ENCODE measurements at regions not wholly inside any gene's neighbourhood (a gene's known extent, or its start where the extent isn't known, plus 50 kb on each side); places are given as distances from the start of the nearest gene placed in this dataset.
"Not testable (repeated sequence)": the region's sequence is repeated elsewhere in the genome, so short reads cannot be mapped to it uniquely, and the experiment has no call there.

DNA sequence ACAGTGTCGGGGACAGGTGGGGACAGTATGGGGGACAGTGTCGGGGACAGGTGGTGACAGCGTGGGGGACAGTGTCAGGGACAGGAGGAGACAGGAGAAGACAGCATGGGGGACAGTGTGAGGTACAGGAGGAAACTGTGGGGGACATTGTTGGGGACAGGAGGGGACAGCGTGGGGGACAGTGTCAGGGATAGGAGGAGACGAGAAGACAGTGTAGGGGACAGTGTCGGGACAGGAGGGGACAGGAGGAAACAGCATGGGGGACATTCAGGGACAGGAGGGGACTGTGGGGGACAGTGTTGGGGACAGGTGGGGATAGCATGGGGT is 139.5 kb downstream of the TMEM121 start (continued):
- TF ChIP-seq, protein P1, sequence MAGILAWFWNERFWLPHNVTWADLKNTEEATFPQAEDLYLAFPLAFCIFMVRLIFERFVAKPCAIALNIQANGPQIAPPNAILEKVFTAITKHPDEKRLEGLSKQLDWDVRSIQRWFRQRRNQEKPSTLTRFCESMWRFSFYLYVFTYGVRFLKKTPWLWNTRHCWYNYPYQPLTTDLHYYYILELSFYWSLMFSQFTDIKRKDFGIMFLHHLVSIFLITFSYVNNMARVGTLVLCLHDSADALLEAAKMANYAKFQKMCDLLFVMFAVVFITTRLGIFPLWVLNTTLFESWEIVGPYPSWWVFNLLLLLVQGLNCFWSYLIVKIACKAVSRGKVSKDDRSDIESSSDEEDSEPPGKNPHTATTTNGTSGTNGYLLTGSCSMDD (CRISPR knock-in tag; IDR thresholded peaks at IDR 0.05): no peak

DNA sequence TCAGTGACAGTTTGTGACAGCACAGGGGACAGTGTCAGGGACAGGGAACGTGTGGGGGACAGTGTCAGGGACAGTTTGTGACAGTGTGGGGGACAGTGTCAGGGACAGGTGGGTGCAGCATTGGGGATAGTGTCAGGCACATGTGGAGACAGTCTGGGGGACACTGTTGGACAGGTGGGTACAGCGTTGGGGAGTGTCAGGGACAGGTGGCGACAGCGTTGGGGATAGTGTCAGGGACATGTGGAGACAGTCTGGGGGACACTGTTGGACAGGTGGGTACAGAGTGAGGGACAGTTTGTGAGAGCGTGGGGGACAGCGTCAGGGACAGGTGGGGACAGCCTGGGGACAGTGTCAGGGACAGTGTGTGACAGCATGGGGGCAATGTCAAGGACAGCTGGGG is 140.0 kb downstream of the TMEM121 start:
- H4K20me1 ChIP-seq (ENCODE audit: insufficient read depth, low read length): no peaks in the 10 kb centered on the region
- 21% methylated on average over 6 of the region's 6 CpGs for WGBS (ENCODE audit: low lambda C conversion rate)
- no peaks in the 10 kb centered on the region for H3K36me3 ChIP-seq (replicated peaks in 1 of 2; ENCODE audit: control insufficient read depth in 1 of 2, insufficient read depth in 2 of 2, low read length in 2 of 2)
- no peak overlapping the region for H2AFZ ChIP-seq (ENCODE audit: low read length)
- ChIA-PET CTCF (ENCODE audit: low intra/inter-chr PET ratio, low total read pairs) (no interaction called here), POLR2A (no interaction called here)
- TF ChIP-seq ZNF17 (CRISPR knock-in tag; IDR thresholded peaks at IDR 0.05): no peak
- TF ChIP-seq, protein P2, sequence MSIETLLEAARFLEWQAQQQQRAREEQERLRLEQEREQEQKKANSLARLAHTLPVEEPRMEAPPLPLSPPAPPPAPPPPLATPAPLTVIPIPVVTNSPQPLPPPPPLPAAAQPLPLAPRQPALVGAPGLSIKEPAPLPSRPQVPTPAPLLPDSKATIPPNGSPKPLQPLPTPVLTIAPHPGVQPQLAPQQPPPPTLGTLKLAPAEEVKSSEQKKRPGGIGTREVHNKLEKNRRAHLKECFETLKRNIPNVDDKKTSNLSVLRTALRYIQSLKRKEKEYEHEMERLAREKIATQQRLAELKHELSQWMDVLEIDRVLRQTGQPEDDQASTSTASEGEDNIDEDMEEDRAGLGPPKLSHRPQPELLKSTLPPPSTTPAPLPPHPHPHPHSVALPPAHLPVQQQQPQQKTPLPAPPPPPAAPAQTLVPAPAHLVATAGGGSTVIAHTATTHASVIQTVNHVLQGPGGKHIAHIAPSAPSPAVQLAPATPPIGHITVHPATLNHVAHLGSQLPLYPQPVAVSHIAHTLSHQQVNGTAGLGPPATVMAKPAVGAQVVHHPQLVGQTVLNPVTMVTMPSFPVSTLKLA (IDR thresholded peaks at IDR 0.05): peak; percentile 17; the same call in 1 of the 2 replicates
- H3K27me3 ChIP-seq (ENCODE audit: control insufficient read depth in 1 of 2, insufficient read depth in 2 of 2, low read length in 2 of 2): peaks cover 0 to 20% of the 10 kb centered on the region in 2 experiments; a peak in 4 of 5 replicates
- peak; percentile 50; the same call in 2 of the 3 replicates for ATAC-seq
- in situ Hi-C loops (cut with HindIII; ENCODE audit: extremely low pct_ligation_motif_present, low pct_unique_long_range_greater_than_20kb) (no loop called here), intact Hi-C loops (cut with micrococcal nuclease; ENCODE audit: unreplicated experiment) (no loop called here)
- no peaks in the 10 kb centered on the region for H3K9me3 ChIP-seq (ENCODE audit: low read length)
- H3K4me1 ChIP-seq (ENCODE audit: insufficient read depth, low read length): no peaks in the 10 kb centered on the region
- no peak overlapping the region for H3K4me2 ChIP-seq (ENCODE audit: low read depth, low read length)
- H3K4me3 ChIP-seq (replicated peaks in 1 of 3; ENCODE audit: insufficient read depth in 1 of 3, low read depth in 2 of 3, low read length in 3 of 3): no peak overlapping the region
- H3K9ac ChIP-seq (ENCODE audit: insufficient read depth, low read depth, low read length): no peak overlapping the region
- no peak overlapping the region for H3K27ac ChIP-seq (ENCODE audit: extremely low read length, insufficient read depth, low read length)
- FAIRE-seq: no peak
- no peaks in the 10 kb centered on the region for H3K79me2 ChIP-seq (ENCODE audit: insufficient read depth, low read length)
- no peak for DNase-seq (ENCODE audit: low spot score)
- no TSS peak for BruUV-seq (replicated peaks)

DNA sequence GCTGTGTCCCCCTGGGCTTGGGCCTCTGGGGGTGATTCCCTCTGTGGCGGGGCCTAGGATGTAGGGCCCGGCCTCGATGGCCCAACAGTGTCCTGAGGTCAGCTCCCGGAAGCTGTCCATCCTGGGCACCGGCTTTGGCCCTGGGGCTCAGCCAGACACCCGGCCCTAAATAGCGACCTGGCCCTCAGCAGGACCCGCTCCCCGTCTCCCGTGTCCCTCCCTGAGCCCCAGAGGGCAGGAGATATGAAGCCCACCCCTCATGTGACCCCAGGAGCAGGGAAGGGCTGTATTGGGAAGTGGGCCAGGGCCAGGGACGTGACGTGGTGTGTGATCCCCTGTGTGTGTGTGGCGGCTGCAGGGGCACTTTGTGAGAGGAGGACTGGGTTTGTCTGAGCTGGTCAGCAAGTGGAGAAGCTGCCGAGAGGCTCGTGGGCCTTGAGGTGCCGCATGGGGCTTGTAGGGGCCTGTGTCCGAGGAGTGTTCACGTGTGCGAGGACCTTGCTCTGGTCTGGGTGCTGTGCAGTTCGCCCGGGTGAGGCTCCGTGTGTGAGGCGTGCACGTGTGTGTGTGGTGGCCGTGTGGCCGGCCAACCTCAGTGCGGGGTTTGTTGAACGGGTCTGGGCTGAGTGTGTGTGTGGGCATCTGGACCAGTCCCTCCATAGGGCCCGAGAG is 140.7 kb downstream of the TMEM121 start:
- H4K20me1 ChIP-seq (ENCODE audit: insufficient read depth, low read length); intact Hi-C loops (cut with micrococcal nuclease; ENCODE audit: unreplicated experiment); DNase-seq (ENCODE audit: low spot score); H3K4me3 ChIP-seq (replicated peaks in 1 of 3; ENCODE audit: insufficient read depth in 1 of 3, low read depth in 2 of 3, low read length in 3 of 3); H3K9ac ChIP-seq (ENCODE audit: insufficient read depth, low read depth, low read length); CTCF ChIA-PET (ENCODE audit: low intra/inter-chr PET ratio, low total read pairs); H3K4me2 ChIP-seq (ENCODE audit: low read depth, low read length); BruUV-seq (replicated peaks); H3K4me1 ChIP-seq (ENCODE audit: insufficient read depth, low read length); H3K27ac ChIP-seq (ENCODE audit: extremely low read length, insufficient read depth, low read length); FAIRE-seq; H3K36me3 ChIP-seq (replicated peaks in 1 of 2; ENCODE audit: control insufficient read depth in 1 of 2, insufficient read depth in 2 of 2, low read length in 2 of 2); H2AFZ ChIP-seq (ENCODE audit: low read length); POLR2A ChIA-PET; in situ Hi-C loops (cut with HindIII; ENCODE audit: extremely low pct_ligation_motif_present, low pct_unique_long_range_greater_than_20kb); H3K9me3 ChIP-seq (ENCODE audit: low read length); H3K79me2 ChIP-seq (ENCODE audit: insufficient read depth, low read length): not testable (repeated sequence)
- 0% methylated on average over 1 of the region's 29 CpGs for WGBS (ENCODE audit: low lambda C conversion rate)
- H3K27me3 ChIP-seq (ENCODE audit: control insufficient read depth in 1 of 2, insufficient read depth in 2 of 2, low read length in 2 of 2): peaks cover 0 to 20% of the 10 kb centered on the region in 2 experiments; a peak in 4 of 5 replicates
- ATAC-seq: peak; percentile 24; the same call in 1 of the 3 replicates

DNA sequence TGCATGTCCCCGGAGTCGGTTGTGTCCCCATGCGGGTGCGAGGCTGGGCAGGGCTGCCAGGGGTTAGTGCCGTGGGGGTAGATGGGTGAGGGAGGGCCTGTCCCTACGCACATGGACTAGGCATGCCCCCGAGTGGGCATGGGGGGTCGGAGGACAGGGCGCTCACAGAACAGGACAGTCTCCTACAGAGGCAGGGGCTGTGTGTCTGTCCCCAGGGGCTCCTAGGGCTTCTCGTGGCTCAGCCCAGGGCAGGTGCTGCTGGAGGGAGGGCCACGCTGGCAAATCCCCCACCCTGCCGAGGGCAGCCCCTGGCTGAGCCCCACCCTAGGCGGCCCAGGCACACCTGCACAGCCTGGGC is 141.3 kb downstream of the TMEM121 start:
- H3K9me3 ChIP-seq (ENCODE audit: low read length); H3K36me3 ChIP-seq (replicated peaks in 1 of 2; ENCODE audit: control insufficient read depth in 1 of 2, insufficient read depth in 2 of 2, low read length in 2 of 2); H3K9ac ChIP-seq (ENCODE audit: insufficient read depth, low read depth, low read length); BruUV-seq (replicated peaks); H4K20me1 ChIP-seq (ENCODE audit: insufficient read depth, low read length); in situ Hi-C loops (cut with HindIII; ENCODE audit: extremely low pct_ligation_motif_present, low pct_unique_long_range_greater_than_20kb); FAIRE-seq; ATAC-seq; intact Hi-C loops (cut with micrococcal nuclease; ENCODE audit: unreplicated experiment); H3K4me2 ChIP-seq (ENCODE audit: low read depth, low read length); CTCF ChIA-PET (ENCODE audit: low intra/inter-chr PET ratio, low total read pairs); H3K27ac ChIP-seq (ENCODE audit: extremely low read length, insufficient read depth, low read length); H3K4me3 ChIP-seq (replicated peaks in 1 of 3; ENCODE audit: insufficient read depth in 1 of 3, low read depth in 2 of 3, low read length in 3 of 3); H2AFZ ChIP-seq (ENCODE audit: low read length); H3K79me2 ChIP-seq (ENCODE audit: insufficient read depth, low read length); DNase-seq (ENCODE audit: low spot score); POLR2A ChIA-PET; H3K4me1 ChIP-seq (ENCODE audit: insufficient read depth, low read length): not testable (repeated sequence)
- 0% methylated on average over 3 of the region's 13 CpGs for WGBS (ENCODE audit: low lambda C conversion rate)
- H3K27me3 ChIP-seq (ENCODE audit: control insufficient read depth in 1 of 2, insufficient read depth in 2 of 2, low read length in 2 of 2): peaks cover 0 to 20% of the 10 kb centered on the region in 2 experiments; a peak in 4 of 5 replicates

Data from HepG2 (cell line).